Inflammatory macrophage (primary cell): ENCODE measurements at regions not wholly inside any gene's neighbourhood (a gene's known extent, or its start where the extent isn't known, plus 50 kb on each side); places are given as distances from the start of the nearest gene placed in this dataset.
"Not testable (repeated sequence)": the region's sequence is repeated elsewhere in the genome, so short reads cannot be mapped to it uniquely, and the experiment has no call there.

ENCODE experiments used
- DNase-seq, 2 donors: peaks; one replicate each; pipeline ENCODE4 v3.0.0-alpha.2; 2020 to 2022

DNA sequence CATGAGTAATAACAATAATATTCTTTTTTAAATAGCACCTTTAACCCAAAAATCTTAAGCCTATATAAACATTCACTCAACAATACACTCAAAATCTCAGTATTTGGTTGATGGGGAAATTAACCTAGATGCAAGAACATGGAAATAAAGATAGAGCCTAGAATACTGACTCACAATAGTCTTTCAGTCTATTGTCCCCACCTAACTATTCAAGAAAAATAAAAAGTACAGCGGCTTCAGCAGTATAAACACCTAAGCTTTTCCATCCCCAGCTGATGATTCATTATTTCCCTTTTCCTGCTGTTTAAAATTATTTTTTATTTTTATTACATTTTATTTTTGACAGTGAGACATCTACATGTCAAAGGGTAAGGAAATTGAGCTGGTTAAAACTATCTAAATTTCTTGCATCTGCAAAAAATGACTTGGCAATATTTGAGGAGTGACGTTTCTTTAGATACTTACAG lies 201.4 kb downstream of the FZD1 start:
- no peak for DNase-seq

DNA sequence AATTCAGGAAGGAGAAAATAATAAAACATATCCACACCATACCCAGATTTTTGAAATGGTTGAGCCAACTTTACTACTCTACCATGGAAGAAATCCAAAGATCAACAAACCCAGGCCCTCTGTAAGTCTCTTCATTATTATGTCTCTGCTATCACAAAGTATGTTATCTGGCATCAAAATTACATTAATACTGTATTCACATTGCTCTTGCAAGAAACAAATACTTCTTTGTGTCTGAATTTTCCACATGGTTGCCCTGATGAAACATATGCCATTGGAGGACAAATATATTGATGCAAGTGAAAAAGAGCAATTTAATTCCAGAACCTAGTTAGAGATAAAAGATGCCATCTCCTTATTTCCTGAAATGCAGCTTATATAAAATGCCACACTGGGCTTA lies 204.0 kb downstream of the FZD1 start:
- no peak for DNase-seq

DNA sequence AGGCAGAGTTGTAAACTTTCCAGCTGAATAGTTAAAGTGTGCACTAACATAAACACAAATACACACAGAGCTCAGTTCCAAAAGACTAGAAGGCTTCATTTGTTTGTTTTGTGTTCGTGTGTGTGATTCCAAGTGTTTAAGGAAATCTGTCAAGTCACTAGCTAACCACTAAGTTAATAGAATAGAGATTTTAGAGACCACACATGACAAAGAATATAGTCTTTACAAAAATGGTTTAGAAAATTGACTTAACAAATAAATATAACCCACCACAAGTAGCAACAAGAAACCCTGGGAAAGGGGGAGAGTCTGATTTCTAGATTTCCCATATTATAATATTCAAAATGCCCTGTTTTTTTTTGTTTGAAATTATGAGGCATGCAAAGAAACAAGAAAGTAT lies 209.4 kb downstream of the FZD1 start:
- DNase-seq: no peak

DNA sequence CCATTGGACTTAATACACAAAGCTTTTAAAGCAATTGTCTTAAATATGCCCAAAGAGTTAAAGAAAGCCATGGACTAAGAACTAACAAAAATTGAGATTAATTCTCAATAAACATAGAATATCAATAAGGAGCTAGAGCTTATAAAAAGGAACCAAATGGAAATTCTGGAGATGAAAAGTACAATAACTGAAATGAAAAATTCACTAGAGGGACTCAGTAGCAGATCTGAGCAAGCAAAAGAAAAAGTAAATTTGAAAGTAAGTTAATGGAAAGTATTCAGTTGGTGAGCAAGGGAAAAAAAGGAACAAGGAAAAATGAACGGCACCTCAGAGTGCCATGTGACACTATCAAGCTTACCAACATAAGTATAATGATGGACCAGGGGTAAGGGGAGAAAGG lies 209.8 kb downstream of the FZD1 start:
- DNase-seq: no peak

DNA sequence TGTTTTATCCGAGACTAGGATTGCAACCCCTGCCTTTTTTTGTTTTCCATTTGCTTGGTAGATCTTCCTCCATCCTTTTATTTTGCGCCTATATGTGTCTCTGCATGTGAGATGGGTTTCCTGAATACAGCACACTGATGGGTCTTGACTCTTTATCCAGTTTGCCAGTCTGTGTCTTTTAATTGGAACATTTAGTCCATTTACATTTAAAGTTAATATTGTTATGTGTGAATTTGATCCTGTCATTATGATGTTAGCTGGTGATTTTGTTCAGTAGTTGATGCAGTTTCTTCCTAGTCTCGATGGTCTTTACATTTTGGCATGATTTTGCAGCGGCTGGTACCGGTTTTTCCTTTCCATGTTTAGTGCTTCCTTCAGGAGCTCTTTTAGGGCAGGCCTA lies 216.2 kb downstream of the FZD1 start:
- DNase-seq: not testable (repeated sequence)

DNA sequence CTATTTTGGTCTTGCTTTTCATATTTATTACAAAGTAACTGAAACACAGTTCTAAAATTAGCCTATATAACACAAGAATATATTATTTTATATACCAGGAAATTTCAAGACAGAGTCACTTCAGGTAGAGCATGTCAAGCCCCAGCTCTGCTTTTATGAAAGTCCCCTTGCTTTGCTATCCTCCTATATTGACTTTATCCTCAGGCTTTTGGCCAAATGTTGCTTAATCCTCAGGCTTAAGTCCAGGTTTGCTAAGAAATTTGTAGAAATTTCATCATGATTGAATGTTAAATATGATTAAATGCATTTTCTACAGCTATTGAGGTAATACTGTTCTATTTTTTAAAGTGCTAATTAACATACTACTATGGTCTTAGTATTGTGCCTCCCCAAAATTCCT lies 227.6 kb downstream of the FZD1 start:
- no peak for DNase-seq

DNA sequence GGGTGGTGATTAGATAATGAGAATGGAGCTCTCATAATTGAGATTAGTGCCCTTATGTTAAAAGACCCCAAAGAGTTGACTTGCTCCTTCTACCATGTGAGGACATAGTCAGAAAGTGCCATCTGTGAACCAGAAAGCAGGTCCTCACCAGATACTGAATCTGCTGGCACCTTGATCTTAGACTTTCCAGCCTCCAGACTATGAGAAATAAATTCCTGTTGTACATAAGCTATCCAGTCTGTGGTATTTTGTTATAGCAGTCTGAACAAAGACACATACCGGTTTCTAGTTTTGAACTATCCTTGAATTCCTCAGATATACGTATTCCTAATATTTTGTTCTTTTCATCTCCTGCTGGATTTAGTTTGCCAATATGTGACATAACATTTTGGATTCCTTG lies 228.1 kb downstream of the FZD1 start:
- DNase-seq: no peak

DNA sequence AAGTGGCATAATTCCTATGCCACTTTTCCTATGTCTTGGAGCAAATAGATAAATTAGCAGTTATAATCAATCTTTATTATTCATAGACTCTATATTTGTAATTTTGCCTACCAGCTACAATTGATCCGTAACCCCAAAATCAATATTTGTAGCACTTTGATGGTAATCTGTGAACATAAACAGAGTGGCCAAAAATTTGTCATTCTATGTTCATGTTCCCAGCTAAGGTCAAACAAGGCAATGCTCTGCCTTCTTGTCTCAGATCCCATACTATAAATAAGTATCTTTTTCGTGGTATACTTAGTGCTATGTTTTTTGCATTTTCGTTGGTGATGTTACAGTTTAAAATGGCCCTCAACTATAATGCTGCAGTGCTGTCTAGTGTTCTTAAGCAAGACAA lies 228.5 kb downstream of the FZD1 start:
- DNase-seq: no peak

DNA sequence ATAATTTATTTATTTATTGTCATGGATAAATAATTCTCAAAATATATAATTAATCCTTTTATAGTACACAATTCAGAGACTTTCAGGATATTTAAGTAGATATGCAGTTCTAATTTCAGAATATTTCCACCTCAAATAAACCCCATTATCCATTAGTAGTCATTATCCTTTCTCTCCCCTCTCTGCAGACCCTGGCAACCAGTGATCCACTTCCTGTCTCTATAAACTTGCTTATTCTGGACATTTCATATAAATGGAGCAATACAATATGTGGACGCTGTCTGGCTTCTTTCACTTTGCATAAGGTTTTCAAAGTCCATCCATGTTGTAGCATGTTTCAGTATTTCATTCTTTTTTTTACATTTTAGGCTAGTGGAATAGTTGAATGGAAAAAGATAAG lies 230.2 kb downstream of the FZD1 start:
- no peak for DNase-seq

DNA sequence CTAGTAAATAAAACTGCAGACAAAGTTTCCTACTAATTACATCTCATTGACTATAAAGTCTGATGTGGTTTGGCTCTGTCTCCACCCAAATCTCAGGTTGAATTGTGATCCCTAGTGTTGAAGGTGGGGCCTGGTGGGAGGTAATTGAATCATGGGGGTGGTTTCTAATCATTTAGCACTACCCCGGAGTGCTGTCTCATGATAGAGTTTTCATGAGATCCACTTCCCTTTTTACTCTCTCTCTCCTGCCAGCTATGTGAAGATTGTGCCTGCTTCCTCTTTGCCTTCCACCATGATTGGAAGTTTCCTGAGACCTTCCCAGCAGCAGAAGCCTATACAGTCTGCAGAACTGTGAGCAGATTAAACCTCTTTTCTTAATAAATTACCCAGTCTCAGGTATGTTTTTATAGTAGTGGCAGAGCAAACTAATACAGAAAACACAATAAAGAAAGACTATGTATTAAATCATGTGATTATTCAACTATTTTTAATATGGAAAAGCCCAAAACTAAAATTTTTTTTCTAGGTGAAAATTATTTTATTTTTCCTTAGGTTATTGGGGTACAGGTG lies 232.1 kb downstream of the FZD1 start:
- DNase-seq: peak; percentile 50 to 53

DNA sequence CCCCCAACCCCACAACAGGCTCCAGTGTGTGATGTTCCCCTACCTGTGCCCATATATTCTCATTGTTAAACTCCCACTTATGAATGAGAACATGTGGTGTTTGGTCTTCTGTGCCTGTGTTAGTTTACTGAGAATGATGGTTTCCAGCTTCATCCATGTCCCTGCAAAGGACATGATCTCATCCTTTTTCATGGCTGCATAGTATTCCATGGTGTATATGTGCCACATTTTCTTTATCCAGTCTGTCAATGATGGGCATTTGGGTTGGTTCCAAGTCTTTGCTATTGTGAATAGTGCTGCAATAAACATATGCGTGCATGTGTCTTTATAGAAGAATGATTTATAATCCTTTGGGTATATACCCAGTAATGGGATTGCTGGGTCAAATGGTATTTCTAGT lies 233.0 kb downstream of the FZD1 start:
- not testable (repeated sequence) for DNase-seq

DNA sequence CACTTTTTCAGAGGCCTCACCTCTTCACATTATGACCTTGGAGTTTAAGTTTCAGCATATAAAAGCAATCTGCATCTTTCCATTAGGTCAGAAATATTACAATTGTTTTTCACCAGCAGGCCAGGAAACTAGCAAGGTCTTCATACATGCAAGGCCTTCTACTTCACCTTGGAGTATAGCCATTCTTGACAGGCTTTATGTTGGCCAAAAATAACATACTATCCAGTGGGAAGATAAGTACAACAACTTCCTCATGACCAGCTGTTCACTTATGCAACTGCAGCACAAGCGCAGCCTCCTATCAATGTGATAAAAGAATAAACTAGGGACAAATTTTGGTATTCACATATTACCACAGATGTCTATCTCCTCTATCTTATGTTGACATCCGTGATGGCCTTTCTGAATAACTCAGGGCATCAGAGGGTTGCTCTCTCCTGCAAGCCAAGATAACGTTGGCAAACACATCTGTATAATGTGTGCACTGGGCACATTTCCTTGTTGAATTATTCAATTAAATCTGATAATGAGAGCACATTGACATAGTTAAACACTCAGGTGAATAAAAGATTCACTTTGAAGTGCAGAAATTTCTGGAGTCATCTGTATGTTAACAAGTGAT lies 239.8 kb downstream of the FZD1 start:
- DNase-seq: no peak

DNA sequence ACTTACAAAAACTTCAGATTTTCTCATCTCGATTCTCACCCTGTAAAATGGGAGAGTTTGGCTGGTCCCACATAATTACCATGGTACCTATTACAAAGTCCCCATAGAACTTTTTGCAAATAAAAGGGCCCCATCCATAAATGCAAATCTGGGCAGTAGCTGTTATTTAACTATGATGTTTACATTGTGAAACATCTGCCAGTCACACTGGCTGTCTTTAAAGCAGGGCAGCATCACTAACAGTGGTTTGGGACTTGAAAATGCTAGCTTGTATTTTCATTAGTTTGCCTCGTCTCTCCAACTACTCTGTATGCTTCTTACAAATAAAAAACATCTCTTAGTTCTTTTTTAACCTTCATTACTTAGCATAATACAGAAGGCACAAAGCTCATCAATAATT lies 240.7 kb downstream of the FZD1 start:
- no peak for DNase-seq

DNA sequence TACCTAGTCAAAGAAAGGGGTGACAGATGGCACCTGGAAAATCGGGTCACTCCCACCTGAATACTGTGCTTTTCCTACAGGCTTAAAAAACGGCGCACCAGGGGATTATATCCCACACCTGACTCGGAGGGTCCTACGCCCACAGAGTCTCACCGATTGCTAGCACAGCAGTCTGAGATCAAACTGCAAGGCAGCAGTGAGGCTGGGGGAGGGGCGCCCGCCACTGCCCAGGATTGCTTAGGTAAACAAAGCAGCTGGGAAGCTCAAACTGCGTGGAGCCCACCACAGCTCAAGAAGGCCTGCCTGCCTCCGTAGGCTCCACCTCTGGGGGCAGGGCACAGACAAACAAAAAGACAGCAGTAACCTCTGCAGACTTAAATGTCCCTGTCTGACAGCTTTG lies 242.7 kb downstream of the FZD1 start:
- not testable (repeated sequence) for DNase-seq

DNA sequence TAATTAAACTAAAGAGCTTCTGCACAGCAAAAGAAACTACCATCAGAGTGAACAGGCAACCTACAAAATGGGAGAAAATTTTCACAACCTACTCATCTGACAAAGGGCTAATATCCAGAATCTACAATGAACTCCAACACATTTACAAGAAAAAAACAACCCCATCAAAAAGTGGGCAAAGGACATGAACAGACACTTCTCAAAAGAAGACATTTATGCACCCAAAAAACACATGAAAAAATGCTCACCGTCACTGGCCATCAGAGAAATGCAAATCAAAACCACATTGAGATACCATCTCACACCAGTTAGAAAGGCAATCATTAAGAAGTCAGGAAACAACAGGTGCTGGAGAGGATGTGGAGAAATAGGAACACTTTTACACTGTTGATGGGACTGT lies 247.6 kb downstream of the FZD1 start:
- not testable (repeated sequence) for DNase-seq

DNA sequence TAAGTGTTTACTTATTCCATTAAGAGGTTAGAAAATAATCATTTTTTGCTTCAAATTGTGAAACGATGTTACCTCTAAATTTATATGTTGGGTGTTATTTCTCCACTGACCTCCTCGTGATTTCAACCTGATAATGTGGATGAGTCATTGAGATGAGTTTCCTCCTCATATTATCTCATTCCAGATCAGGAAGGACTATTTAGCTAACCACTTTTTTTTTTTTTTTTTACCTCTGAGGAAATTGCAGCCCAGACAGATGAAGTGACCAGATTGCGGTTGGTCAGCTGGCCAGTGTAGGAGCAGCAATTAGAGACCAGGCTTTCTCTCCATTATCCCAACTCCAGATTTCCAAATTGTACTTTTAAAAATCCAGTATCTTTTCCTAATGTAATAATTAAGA lies 248.7 kb downstream of the FZD1 start:
- DNase-seq: peak in 1 of 2 donors; percentile 12

DNA sequence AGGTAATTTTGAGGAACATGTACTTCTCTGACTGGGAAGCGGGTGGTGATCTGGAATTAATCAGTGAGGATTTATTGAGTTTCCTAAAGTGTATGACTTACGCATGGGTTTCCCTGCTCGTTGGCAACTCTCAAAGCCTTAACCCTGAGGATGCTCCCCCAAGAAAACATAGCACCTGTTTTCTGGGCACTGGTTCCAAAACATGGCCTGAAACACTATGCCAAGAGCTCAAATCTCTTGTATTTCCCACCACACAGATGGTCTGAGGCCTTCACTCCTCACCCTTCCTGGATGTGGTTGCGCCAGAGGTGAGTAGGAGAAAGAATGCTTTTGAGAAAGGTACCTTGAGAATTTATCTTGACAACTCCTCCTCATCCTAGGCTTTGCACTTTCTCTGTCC lies 250.4 kb downstream of the FZD1 start:
- no peak for DNase-seq

DNA sequence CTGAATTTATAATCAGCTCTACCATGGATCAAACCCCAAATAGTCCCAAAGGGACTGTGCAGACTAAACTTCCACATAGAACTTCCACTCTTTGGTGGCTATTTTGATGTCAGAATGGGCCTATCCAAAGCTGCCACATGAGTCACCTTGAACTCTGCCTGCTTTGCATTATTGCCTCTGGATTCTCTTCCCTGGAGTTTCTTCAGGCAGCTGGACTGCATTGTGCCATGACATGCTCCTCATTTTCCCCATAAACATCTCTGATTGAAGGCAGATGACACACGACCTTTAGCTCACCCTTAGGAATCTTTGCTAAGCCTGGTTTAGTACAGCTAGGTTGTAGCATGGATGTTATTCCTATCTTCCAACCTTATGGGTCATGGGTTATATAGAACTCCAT lies 251.7 kb downstream of the FZD1 start:
- no peak for DNase-seq

DNA sequence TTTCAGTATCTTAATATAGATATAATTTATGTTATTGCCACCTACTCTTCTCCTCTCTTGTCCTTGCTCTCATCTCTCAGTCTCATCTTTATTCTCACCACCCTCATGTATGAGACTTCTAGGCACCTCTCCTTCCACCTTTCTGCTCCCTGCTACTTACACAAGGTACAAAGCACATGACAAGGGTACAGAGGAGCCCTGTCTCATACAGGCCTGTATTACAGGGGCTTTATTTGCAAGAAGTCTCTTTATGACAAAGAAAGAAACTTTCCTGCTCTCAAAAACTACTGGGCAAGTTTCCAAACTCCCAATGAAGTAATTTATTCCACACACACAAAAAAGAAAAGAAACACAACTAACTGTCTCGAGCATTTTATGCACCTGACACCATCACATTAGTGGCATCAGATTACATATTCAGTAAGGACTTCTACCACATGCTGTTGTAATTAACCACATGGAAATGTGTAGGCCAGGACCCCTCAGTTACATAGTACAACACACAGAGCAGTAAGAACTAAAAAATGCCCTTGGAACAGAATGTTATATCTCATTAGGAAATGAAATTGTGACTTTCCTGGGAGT lies 253.1 kb downstream of the FZD1 start:
- DNase-seq: no peak

DNA sequence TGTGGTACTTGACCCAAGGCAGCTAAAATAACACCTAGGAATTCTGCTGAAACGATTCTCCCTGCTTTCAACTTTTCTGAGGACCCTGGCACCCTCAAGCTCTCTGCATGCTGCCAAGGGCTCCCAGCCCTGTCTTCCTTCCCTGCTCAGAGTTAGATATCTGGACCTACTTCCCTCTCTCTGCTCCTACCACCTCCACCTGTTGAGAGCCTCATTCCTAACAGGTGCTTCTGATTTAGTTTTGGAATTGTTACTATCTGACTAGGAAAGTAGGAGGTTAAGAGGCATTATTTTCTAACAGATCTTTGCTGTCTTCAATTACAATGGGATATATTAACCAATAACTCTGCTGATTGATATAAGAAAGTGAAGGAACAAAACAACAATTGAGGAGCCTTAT lies 253.8 kb downstream of the FZD1 start:
- DNase-seq: no peak

DNA sequence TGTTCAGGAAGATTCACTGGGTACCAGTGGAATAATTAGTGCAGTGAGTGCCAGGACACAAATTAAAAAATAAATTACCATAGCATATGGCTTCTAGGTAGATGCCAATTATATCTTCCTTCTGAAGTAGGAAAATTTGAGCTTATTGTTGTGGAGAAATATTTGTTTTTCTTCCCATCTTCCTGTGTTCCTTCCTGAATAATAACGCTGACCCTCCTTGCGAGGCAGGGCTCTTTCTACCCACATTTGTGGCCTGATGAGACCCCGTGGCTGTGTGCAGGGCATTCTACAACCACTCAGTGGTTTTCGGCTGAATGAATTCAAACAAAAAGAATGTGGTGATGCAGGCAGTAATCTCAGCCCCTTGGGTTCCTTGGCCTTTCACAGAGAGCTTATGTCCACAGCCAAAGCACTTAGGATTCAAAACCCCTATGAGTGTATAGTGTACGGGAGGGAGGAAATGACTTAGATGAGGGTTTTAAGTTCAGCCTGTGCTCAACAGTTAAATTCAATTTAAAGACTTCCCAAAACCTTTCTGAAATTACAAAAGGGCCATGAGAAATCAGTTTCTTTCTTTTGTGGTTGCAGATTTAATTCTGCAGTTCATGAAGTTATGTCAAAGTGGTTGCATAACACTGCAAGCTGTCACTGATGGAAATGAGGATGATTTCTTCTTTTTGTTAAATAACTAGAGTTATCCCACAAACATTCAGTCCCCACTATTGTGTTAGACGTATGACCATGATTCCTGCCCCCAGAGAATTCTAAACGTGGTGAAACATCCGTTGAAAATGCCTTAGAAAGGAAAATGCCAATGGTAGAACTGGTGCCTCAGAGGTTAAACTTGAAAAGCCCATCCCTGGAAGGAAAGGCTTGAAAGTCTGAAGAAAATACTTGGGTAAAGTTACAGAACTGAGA lies 255.3 kb downstream of the FZD1 start:
- DNase-seq: peak in 1 of 2 donors; percentile 12

DNA sequence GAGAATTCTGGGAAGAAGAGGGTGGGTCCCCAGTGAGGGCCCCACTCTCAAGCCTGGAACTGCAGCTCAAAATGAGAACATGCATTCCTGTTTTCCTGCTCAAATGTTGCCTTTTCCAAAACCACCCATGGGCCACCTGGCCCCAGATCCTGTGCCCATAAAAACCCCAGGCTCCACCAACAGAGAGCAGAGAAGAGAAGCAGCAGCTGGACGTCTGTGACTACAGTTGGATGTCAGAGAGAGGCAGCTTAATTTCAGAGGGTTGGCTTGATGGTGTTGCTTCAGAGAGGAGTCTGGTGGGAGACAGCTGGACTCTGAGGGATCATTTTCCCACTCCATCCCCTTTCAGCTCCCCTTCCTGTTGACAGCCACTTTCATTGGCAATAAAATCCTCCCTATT lies 256.4 kb downstream of the FZD1 start:
- DNase-seq: no peak

DNA sequence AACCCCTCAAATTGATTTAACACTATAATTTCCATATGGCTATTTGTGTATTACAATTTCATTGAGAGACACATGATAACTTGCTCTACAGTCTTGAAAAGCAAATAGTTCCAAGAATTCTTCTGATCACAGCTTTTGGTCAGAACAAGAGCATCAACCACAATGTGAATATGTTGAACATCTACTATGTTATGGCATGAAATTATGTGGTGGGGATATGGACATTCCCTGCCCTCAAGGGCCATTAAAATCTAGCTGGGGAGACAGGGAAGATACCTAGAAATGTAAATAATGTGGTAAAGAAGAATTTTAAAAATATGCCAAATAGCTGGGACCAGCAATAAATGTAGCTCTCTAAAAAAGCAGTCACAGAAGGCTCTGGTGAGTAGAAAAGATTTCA lies 262.2 kb downstream of the FZD1 start:
- no peak for DNase-seq

DNA sequence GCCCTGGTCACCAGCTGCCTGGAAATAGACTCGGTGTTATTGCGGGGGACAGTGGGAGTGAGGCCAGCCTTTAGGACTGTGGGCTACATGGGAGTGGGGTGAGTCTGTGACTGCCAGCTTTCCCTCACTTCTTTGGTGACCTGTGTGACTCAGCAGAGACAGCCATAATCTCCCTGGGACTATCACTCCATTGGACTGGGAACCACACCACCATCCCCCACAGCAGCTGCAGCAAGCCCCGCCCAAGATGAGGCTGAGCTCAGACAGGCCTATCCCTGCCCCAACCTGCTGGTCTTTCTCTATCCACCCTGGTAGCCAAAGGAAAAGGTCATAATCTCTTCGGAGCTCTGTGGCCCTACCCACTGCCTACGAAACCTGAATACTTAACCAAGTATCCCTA lies 263.2 kb downstream of the FZD1 start:
- no peak for DNase-seq
